GM12873 (cell line): ENCODE measurements at regions not wholly inside any gene's neighbourhood (a gene's known extent, or its start where the extent isn't known, plus 50 kb on each side); places are given as distances from the start of the nearest gene placed in this dataset.

ENCODE experiments used
- CTCF ChIP-seq: IDR thresholded peaks from 2 replicates; pipeline ENCODE4 v1.5.1; 2012; ENCODE audit warnings: low read depth, mild to moderate bottlenecking, moderate library complexity, low read length, control low read depth; ENCODE audit not compliant: insufficient read depth; ENCODE audit errors: missing control alignments

- no peak for TF ChIP-seq CTCF
Measured at GRCh38 chr6:6790393-6790792, 201.9 kb downstream of the LY86 start.

- no peak for TF ChIP-seq CTCF
Measured at GRCh38 chr6:6790891-6791290, 202.4 kb downstream of the LY86 start.

GRCh38 chr6:6793388-6794250 is 205.1 kb downstream of the LY86 start:
- TF ChIP-seq CTCF: no peak

GRCh38 chr6:6795393-6795792 is 206.9 kb downstream of the LY86 start:
- TF ChIP-seq CTCF: no peak

GRCh38 chr6:6796818-6797217 is 208.3 kb downstream of the LY86 start:
- TF ChIP-seq CTCF: no peak

- no peak for TF ChIP-seq CTCF
Measured at GRCh38 chr6:6798448-6798860, 209.9 kb downstream of the LY86 start.

- no peak for TF ChIP-seq CTCF
Measured at GRCh38 chr6:6801005-6801335, 212.4 kb downstream of the LY86 start.
